ENCODE measurements at regions not wholly inside any gene's neighbourhood (a gene's known extent, or its start where the extent isn't known, plus 50 kb on each side); places are given as distances from the start of the nearest gene placed in this dataset.

DNA sequence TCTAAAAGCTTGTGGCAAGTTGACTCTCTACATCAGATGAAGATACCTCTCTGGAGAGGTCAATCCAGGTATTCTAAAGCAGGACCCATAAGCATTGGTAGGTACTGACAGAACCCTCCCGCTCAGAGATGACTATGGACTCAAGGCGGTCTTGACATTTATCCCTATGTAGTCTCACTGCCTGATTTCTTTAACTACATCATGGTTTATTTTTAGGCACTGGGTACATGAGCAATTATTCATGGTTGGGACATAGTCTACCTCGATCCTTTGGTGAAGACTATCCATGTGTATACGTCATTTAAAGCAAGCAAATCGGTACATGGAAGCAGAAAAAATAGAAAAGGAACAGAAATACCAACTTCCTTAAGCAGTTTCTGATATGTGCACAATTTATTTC lies 136.2 kb upstream of the TAB2 start:
- no peak for DNase-seq (ENCODE audit: low read depth)

DNA sequence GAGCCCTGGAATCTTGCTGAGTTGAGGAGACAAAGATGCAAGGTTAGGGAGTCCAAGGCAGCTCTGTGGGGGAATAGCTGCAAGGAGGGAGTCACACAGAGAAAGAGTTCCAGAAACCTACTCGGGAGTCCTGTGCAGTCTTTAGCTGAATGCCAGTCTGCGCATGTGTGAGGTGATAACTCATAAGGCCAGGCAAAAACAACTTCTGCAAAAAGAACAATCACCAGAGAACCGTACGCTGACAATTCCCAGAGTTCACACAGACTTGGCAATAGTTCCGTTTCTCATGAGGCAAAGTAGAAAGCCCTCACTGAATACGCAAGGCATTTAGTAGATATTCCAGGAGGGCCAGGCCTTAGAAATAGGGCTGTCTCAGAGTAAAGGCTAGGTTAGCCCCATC lies 135.2 kb upstream of the TAB2 start:
- DNase-seq (ENCODE audit: low read depth), result no peak

DNA sequence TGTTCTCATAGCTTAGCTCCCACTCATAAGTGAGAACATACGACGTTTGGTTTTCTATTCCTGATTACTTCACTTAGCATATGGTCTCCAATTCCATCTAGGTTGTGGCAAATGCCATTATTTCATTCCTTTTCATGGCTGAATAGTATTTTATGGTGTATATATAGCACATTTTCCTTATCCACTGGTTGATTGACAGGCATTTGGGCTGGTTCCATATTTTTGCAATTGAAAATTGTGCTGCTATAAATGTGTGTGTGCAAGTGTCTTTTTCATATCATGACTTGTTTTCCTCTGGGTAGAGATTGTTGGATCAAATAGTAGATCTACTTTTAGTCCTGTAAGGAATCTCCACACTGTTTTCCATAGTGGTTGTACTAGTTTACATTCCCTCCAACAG lies 133.0 kb upstream of the TAB2 start:
- no peak for DNase-seq (ENCODE audit: low read depth)

DNA sequence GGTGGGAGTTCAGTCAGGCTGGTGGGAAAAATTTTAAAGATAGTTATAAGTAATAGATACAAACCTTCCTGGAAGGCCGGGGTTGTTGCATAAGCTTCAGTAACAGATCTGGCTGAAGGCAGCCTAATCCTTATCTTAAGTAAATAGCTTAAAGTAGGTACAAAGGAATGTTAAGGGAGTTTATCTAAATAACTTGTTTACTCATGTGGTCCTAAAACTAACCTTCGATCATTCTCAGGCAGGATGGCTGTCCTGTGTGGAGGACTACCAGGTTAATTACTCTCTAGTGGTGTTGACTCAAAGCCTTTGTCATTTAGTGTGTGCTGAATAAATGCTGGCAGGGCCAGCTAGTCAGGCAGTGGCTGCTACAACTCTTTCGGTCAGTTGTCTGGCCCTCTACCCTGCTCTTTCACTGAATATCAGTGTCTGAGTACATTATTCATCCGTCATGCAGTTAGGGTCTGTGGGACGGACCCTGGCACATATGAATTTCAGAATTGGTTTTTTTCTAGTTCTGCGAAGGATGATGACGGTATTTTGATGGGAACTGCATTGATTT lies 131.6 kb upstream of the TAB2 start:
- DNase-seq (ENCODE audit: low read depth), result no peak

DNA sequence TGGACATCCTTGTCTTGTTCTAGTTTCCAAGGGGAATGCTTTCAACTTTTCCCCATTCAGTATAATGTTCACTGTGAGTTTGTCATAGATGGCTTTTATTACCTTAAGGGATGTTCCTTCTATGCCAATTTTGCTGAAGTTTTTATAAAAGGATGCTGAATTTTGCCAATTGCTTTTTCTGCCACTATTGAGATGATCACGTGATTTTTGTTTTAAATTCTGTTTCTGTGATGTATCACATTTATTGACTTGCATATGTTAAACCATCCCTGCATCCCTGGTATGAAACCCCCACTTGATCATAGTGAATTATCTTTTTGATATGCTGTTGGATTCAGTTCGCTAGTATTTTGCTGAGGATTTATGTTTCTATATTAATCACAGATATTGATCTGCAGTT lies 130.6 kb upstream of the TAB2 start:
- DNase-seq (ENCODE audit: low read depth), result no peak

DNA sequence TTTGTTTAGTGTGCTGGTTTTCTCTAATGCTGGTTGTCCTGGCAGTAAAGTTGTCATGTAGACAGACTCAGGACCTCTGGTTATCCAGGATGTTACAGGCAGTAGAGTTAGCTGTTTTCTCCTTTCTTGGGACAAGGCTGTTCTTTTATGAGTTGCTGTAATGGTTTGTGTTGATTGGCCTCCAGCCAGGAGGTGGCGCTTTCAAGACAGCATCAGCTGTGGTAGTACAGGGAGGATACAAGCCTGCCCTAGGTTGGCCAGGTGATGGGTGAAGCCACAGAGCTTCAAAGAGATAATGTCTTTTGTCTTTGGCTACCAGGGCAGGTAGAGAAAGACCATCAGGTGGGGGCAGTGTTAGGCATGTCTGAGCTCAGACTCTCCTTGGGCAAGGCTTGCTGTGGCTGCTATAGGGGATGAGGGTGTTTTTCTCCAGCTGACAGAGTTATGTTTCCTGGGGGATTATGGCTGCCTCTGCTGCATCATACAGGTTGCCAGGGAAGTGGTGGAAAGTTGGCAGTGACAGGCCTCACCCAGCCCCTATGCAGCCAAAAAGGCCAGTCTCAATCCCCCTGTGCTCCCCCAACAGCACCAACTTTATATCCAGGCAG lies 127.2 kb upstream of the TAB2 start:
- peak; percentile 42 for DNase-seq (ENCODE audit: low read depth)

DNA sequence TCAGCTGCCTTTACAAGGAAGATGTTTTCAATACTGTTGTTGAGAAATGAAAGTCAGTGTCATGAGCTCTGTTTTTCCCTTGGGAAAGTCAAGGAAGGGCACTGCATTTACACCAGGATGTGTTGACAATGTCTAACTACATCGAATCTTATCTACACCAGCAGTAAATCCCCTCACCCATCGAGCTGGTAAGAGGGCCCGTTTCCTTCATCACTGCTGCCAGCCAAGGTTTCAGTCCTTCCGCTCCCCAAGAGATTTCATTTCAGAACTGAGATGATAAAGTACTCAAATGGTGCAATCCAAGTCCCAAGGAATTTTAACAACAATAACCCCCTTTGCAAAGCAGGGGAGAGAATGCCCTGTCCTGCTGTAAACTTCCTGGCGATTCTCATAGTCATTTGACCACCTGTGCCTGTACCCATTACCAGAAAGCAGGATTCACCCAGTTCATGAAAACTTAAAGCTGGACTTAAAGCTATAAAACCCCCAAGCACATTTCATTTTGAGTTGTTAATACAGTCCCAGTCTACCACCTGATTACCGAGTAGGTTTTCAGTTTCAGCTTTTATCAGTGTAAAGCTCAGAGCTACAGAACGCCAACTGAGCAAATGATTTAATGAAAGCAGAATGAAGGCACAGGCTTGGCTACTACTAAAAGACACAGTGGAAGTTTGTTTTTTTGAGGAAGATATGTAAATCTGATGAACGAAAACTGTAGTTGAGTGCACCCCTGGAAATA lies 122.5 kb upstream of the TAB2 start:
- no peak for DNase-seq (ENCODE audit: low read depth)

DNA sequence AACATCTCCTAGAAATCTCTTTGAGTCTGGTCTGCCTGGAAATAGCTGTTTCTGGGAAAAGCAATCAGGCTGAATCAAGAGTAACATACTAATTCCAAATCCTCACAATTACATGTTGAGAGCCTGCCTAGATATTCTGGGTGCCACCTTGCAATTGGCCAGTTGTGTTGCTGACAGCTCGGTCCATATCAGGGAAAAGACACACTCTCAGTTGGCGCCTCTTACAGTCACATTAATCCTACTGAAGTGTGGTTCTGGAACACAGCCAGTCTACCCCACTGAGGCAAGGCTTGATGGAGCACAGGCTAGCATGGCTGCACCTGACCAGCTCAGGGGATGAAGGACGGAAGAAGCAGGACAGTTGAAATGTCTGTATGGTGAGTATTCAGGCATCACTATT lies 121.4 kb upstream of the TAB2 start:
- DNase-seq (ENCODE audit: low read depth), result no peak

DNA sequence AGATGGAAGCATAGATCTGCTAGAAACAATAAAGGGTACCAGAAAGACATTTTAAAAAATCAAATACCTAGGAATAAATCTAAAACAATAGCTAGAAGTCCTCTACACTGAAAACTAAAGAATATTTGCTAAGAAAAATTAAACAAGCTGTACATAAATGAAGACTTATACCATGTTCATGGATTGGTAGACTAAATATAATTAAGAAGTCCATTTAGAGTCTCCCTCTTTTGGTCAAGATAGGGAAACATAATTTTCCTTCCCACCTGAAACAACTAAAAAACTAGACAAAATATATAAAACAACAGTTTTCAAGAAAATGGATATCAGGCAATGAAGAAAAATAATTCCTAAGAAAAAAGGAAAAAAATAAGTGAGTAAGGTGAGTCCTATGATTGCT lies 120.0 kb upstream of the TAB2 start:
- no peak for DNase-seq (ENCODE audit: low read depth)

DNA sequence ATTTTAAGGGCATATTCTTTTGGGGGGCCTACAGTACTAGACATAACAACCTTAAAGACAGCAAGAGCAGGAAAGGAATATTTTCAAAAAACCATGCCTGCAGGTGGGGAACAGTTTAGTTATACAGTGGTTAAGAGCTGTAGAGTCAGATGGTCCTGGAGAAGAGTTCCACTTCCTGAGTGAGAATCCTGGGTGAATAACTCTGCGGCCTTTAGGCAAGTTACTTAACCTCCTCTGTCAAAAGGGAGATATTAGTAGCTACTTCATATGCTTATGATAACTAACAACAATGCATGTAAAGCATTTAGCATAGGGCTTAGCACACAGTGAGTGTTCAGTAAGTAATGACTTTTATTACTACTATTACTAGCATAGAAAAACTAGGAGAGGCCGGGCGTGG lies 119.2 kb upstream of the TAB2 start:
- no peak for DNase-seq (ENCODE audit: low read depth)

DNA sequence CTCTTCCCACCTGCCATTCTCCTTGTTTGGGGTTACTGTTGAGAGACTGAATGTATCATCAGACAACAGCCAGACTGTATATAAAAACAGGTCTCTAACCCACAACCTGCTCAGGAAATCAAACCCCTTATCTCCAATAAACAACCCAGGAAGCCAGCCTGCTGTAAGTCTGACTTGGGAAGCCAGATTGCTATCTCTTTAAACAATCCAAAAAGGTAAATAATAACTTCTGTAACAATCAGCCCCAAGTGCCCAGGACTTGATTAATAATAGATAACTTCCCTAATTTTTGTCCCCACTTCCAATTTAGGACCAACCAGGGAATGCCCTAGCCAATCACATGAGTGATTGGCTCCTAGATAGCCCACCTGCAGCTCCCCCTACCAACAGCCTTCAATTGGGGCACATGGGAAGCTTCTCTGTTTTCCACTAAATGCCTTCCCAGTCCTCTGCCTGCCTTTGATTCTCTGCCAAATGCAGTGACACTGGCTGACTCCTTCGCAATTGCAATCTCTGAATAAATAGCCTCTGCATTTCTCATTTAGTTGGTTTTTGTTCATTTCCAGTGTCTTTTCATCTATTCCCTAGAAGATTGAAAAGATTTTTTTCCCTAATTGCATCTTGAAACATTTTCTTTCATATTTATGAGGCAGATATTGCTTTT lies 117.1 kb upstream of the TAB2 start:
- DNase-seq (ENCODE audit: low read depth), result no peak

DNA sequence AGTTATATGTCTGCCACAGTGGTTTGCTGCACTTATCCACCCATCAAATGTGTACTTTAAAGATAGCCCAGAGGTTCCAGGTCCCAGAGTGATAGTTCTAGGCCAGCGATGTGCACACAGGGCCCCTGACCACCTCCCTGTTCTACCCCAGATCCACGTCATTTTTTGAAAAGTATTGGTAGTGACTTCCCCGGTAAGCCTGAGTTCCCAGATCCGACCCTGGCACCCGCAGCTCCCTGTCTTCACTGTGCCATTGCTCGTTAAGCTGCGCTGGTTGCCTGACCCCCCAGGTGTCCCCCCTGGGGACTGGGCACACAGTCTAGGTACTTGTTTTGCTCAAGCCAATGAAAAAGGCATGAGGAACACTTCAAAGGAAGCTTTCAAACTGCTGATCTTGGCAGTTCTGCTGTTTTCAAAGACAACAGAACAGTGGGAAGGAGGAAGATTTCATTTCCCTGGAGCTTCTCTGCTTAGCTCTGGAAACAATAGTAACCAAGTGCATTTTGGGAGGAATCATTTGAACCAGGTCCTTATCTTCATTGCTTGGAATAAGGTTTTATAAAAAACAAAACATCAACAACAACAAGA lies 116.3 kb upstream of the TAB2 start:
- no peak for DNase-seq (ENCODE audit: low read depth)

DNA sequence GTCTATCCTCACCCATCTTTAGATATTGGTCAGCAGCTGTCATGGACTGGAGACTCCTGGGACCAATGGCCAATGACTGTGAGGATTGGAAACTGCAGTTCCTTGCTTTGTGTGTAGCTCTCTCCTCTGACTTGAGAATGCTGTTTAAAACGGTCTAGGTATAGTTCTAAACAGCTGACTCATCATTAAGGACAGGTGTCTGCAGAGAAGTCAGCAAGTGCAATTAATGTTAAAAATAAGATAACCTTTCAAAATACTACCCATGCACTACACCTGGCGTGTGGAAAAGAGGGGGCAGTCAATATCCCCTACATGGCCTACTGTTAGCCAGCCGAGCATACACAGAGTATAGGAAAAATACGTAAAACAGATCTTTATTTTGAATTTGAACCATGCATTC lies 115.4 kb upstream of the TAB2 start:
- no peak for DNase-seq (ENCODE audit: low read depth)

DNA sequence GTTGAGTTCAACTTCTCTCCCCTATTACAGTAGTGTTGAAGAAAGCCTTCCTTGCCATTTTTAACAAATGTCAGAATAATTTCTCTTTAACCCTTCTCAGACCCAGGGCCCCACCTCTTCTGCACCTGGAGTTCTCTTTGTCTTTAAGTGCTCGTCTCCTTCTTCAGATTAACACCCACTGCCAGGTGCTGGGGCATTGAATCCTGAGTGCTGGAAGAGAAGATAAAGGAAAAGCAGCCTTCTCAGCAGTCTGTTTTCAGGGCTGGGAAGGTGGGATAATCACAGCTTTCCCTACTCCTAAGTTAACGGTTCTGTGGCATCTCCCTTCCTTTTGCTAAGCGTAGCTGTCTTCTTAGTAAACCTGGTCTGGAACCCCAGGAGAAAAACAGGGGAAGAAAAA lies 114.6 kb upstream of the TAB2 start:
- no peak for DNase-seq (ENCODE audit: low read depth)

DNA sequence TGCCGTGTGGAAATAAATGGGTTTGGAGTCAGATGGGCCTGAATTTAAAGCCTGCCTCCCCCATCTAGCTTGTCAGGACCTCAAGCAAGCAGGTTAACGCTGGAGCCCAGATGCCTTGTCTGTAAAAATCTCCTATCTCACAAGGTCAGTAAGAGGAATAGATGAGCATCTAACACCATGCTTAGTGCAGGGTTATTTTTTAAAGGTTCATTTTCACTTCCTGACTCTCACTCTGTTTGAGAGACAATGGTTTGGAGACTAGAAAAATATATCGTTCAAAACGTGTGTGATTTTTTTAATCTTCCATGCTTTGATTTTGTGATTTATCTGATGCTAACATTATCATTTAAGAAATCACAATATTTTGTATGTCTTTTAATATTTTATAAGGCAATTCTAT lies 114.0 kb upstream of the TAB2 start:
- DNase-seq (ENCODE audit: low read depth), result no peak

DNA sequence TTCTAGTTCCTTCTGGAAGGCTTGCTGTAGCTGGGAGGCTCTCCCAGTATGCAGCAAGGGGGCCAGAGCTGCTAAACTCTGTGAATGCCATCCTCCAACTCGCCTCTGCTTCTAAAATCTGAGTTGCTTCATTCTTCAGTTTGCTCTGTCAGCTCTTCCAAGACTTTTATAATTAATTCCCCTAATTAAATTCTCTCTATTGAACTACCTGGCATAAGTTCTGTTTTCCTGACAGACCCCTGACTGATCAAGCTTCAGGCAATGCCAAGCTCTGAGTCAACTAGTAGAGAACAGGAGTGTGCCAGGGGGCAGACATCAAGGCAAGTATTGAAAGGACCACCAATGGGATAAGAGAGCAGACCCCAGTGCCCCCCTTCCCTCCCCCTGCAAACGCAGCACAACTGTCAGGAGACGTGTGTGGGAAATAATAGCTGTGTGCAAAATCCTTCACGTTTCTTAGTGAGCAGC lies 109.3 kb upstream of the TAB2 start:
- no peak for DNase-seq (ENCODE audit: low read depth)

DNA sequence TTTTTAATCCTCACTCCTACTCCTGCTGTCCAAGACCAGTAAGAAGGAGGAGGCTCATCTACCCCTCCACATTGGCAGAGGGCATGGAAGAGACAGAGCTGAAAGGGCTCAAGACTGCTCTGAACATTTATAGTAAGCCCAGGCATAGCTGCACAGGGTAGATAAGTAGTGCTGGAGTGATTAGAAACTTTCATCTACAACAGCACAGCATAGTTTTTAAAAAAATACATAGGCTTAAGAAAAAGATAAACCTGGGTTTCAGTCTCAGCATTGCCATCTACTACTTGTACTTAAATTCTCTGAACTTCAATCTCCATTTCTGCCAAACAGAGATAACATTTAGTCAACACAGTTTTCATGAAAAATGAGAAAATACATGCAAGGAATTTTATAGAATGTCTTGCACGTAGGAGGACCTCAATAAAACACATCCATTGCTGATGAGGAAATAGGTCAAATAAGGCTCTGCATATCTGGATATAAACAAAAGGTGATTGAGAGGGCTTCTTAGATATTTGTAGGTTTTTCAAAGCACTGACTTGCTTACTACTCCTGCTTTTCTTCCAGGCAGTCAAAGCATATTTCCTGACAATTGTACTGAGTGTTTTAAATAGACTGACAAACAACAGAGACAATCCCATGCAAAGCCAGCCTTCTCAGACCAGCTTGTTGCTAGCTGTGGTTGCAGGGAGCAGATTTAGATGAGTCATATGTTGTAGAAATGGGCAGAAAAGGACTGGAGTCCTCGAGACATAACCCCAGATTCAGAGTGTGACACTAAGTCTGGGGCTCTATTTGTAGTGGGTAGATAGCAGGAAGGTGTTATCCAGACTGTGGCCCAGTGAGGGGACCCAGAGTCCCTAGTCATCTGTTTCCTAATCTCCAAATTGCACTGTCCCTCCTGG lies 107.4 kb upstream of the TAB2 start:
- DNase-seq (ENCODE audit: low read depth), result peak; percentile 90

DNA sequence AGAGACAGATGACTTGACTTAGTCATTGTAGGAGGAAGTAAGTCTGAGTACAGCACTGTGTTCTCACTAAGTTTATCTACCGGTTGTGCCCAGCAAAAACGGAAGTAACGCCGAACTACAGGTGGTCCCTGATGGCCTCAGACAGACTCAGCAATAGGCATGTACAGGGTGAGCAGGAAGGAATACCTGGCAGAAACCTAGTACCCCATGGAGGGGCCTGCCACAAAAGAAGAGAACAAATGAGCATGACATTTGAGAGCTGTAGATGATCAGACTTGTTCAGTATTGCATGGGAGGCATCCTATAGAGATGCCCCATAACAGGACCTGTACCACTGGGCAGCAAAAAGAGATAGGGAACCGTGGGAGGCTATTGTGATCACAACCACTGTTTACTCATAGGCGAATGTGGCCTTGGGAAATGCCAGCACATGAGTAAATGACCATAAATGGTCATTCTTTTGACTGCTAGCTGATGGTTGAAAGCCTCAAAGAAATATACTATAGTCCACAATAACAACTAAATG lies 106.4 kb upstream of the TAB2 start:
- DNase-seq (ENCODE audit: low read depth), result peak; percentile 86

DNA sequence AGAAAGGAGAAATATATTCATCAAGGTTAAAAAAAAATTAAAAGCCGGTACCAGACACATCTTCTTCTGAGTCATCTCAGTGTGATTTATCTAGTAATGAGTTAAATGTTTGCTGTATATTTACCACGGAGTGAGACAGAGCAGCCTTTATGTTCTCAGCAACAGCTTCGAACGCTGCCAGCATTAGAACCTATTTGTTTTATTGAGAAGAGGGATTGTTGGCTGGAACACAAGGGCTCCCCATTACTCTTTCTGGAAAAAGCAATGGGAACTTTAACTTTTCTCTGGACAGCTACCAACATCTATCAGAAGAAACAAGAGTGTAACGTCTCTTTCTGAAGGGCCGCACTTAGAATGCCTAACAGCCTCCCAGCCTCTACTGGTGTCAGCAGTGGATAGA lies 105.3 kb upstream of the TAB2 start:
- DNase-seq (ENCODE audit: low read depth), result no peak

DNA sequence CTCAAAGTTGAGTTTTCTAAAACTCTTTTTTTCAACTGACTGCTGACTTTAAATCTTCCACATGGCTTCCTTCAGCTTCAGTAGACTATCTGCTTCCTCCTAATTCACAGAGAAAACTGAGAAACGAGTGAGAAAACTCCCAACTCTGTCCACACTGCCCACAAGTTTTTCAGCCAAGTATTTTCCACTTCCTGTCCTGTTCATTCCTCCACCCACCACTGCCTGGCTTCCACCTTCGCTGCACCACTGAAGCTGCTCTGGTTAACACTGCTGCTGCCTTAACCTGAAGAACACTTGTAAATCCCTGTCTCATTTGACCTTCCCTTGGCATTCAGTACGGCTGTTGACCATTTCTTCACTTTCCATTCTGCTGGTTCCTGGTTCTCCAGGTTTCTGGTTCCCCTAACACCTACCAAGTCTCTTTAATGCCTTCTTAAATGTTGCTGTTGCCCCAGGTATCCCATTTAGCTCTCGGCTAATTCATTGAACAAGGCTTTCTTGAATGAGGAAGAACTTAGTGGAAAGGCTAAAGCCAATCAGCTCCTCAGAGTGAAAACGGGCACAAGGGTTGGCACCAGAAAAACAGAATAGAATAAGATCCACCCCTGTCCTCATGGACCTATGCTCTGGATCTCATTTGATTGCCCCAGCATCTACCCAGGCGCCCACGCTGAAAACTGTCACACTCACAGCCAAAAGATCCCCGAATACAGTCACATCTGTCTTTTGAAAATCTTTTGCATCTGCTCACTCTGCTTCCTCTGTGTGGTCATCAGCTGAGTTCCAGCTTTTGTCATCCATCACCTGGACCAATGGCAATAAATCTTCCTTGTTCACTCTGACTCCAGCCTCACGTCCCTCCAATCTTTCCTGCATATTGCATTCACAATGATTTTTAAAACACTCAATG lies 104.4 kb upstream of the TAB2 start:
- peak; percentile 63 for DNase-seq (ENCODE audit: low read depth)

Data from M059J (cell line).